HG03354 (cell line): ENCODE measurements at regions not wholly inside any gene's neighbourhood (a gene's known extent, or its start where the extent isn't known, plus 50 kb on each side); places are given as distances from the start of the nearest gene placed in this dataset.
"Not testable (repeated sequence)": the region's sequence is repeated elsewhere in the genome, so short reads cannot be mapped to it uniquely, and the experiment has no call there.

ENCODE experiments used
- ATAC-seq: cut with Tn5 transposase; IDR thresholded peaks from one replicate; pipeline ENCODE4 v1.9.1; 2021; ENCODE audit warnings: mild to moderate bottlenecking; ENCODE audit not compliant: unreplicated experiment, poor library complexity, severe bottlenecking

DNA sequence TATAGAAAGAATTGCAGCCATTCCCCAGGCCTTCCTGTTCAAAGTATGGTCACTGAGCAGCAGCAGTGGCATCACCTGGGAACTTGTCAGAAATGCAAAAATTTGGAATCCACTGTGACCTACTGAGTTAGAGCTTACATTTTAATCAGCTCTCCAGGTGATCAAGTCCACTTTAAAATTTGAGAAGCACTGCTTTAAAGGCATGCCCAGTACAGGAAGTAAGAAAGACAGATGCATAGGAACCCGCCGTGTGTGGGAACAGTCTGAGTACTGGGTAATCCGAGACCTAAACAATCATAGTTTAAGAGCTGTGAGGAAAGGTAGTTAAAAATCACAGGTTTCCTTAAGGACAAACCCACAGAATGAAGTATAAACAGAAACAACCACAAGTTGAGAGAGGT is 462.4 kb downstream of the RAB38 start:
- ATAC-seq, result no peak

DNA sequence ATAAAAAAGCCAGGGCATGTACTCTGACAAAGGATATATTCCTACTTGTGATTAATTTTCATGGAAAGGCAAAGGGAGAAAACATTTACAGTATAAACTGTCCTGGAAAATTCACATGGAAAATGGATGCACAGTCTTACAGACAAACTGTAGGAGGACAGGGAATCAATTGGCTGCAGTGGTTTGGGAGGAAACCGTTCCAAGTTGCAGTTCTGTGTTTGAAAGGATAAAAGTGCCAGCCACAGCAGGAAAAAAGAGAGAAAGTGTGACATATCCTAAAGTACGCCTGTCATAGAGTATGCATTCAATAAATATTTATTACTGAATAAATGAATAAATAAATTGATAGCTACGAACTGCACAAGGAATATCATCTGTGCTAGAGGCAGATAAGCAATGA is 462.9 kb downstream of the RAB38 start:
- no peak for ATAC-seq

DNA sequence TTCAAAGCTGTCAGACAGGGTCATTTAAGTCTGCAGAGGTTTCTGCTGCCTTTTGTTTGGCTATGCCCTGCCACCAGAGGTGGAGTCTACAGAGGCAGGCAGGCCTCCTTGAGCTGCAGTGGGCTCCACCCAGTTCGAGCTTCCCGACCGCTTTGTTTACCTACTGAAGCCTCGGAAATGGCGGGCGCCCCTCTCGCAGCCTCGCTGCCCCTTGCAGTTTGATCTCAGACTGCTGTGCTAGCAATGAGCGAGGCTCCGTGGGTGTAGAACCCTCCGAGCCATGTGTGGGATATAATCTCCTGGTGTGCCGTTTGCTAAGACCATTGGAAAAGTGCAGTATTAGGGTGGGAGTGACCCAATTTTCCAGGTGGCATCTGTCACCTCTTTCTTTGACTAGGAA is 471.7 kb downstream of the RAB38 start:
- not testable (repeated sequence) for ATAC-seq

DNA sequence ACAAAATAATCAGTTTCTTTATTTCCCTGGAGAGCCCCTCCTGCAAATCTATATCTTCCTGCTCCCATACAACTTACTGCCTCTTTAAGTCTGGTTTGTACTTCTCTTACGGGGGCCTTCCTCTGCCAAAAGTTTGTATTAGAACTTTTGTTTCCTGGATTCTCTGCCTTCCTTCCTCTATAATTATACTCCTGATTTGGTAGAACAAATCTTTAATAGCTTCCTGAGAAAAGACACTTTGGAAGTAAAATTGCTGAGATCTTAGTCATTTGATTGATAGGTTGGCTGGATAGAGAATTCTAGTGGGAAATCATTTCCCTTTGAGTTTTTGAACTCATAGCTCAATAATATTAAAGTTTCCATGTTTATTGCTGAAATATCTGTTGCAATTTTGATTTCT is 499.2 kb downstream of the RAB38 start:
- ATAC-seq, result no peak

DNA sequence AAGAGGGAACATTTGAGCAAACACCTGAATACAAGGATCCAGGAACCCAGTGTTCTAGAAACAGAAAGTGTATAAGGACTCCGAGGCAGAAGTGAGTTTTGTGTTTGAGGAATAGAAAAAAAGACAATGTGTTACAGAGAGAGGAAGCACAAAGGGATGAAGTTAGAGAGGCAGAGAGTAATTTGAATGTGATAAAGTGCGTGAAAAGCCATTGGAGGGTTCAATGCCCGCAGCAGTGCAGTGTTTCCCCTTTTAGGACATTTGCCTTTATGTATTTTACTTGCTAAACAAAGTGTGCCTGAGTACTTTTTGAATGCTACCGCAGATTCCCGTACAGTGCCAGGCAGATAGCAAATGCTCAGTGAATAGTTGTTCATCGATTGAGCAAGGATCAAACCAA is 508.5 kb downstream of the RAB38 start:
- ATAC-seq, result no peak

DNA sequence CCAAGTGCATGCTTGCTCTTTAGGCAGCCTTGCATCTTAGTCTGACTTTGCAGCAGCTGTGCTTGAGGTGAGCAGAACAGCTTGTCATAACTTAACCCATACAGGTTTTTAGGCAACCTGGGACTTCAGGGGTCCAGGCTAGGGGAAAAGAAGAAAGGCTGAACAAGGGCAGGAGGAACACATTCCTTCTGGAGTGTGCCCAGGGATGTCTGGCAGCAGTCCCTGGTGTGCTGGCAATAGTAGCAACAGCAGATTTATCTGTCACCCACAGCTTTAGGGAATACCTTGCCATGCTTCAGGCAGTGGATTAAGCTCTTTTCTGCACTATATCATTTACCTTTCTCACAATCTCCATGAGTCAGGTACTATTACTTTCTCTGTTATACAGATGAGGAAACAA is 513.0 kb downstream of the RAB38 start:
- ATAC-seq, result no peak

DNA sequence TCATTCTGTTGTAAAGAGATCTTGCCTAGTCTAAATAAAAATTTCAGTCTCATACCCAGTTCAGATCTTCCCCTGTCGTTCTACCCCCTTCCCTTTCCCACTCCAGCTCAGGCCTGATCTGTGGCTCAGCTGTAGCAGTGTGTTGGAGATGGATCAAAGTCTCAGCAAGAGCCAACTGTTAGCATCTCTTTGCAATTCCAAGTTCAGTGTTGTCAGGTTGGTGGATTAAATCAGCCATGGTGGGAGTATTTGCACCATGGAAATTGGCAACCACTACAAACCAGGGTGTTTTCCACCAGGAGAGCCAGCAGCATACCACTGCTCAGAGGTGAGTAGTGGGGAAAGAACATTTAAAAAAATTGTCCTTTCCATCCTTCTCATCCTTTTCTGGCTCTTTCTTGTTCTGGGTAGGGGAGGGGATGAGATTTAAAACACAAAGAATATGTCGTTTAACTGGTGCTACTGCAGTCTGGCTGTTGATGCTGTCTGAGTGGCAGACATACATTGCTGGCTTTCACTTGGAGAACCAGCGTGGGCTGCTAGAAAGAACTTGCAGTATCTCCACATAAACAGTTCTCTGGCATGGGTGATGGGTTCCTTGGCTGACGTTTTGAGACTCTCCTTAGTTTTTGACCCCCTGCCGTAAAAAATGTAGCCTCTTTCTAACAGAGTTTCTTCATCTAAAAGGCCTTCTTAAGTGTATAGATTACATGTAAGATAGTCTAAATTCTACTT is 514.1 kb downstream of the RAB38 start:
- ATAC-seq, result no peak

DNA sequence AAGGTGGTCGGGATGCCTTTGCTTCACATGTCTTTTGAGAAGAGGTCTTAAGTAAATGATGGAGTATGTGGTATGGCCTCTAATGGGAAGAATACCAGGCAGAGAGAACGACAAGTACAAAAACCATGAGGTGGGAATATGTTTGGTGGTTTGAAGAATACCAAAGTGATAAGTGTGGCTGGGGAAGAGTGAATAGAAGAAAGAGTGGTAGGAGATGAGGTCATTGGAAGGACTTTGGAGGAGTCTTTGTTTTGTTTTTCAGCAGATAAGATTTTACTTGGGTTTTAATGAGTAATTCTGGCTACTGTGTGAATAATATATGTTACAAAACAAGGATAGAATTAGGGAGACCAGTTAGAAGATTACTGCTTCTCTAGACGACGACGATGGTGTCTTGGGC is 515.4 kb downstream of the RAB38 start:
- no peak for ATAC-seq

DNA sequence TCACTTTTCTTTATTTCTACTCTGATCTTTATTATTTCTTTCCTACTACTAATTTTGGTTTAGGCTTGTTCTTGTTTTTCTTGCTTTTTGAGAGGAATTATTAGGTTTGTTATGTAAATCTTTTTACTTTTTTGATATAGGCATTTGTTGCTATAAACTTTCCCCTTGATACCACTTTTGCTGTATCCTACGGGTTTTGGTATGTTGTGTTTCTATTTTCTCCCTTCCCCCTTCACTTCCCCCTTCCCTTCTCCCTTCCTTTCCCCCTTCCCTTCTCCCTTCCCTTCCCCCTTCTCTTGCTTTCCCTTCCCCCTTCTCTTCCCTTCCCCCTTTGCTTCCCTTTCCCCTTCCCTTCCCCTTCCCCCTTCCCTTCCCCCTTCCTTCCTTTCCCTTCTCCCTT is 529.6 kb downstream of the RAB38 start:
- ATAC-seq, result no peak

DNA sequence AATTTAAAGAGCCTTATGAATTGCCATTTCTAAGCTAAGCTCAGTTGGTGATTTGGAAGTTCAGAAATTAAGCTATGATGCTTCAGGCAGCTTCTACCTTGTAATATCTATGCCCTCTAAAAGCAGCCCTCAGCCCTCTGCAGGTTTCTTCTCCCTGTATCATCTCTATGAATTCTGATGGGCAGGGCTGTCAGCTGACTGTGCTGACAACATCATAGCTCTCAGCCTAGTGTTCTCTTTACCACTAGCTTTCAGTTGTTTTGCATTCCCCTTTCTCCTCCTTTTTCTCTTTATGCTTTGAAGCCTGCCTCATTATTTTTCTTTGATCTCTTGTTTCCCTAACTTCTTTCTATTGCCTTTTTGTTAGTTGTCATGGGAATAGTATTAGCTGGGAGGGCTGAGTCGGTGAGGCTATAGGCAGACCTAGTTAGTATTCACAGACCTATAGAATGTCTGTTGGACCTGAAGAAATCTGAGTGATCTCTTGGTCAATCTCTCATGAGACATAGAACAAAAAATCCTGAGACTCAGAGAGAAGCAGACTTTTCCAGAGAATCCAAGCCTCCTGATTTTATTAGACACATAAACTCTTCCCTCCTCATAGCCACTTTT is 535.4 kb downstream of the RAB38 start:
- no peak for ATAC-seq

DNA sequence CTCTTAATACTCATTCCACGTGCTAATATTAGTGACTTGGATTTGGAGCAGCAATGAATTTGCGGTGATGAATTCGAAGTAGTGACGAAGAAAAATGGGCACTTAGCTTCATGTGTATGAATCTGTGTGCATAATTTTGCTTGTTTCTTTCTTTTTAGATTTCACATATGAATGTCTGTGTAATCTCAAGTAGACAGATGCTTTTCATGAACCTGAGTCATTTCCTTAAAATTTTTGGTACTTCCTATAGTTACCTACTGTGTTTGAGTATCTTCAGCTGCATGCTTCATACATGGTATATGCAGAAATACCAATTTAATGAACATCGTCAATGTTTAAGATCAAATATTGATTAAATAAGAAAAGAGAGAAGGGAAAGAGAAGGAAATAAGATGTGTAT is 540.2 kb downstream of the RAB38 start:
- ATAC-seq, result no peak

DNA sequence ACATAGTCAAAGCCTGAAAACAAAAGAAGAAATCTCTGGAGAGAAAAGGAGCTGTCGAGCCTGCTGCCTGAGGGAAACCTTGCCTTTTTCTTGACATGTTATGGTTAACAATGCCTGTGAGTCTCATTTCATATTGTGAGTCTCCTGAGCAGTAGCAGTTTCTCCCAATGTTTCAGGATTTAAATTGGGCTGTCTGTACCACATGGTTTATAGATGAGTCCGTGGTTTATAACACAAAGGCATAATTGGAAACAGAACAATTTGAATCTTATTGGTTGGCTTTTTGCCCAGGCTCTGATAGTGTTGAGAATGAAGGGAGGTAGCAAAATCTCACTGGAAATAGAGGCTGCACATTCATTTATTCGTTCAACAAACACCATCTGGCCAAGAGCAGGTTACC is 540.9 kb downstream of the RAB38 start:
- no peak for ATAC-seq

DNA sequence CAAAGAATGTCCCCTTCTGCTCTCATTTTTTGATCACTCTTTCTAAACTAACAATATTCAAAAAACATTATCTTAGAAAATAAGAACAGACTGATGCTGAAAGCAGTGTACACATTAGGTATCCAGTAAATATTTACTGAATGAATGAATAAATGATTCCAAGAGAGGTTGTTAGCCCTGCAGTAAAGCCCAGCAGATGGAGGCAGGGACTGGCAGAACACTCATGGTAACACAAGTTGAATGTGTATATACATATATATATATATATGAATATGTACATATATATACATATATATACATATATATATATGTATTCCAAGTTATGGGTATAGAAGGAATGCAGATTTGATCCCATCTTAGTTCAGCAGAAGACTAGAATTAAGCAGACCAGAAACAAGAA is 546.3 kb downstream of the RAB38 start:
- ATAC-seq, result no peak

DNA sequence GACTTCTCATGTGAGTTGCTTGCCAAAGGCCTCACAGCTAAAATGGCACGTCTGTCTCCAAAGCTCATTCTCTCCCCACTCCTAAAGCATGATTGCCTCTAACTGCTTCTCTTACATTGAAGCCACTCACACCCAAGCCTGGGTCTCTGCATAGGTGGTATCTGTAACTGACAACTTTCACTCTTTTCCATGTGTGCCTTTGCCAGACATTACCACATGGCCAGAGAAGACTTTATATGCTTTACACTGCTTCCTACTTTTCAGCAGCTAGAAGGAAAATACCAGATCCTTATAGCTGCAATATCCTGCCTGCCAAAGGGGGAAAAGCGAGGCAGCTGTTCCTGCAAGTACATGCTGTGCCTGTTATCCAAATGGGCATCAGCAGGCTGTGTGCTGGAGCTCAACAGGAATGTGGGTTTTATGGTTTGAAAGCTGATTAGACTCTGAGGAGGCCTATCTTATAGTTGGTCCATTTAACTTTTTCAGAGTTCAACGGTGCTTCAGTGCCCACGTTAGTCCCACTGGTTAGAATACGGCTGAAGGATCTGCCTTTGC is 547.1 kb downstream of the RAB38 start:
- no peak for ATAC-seq

DNA sequence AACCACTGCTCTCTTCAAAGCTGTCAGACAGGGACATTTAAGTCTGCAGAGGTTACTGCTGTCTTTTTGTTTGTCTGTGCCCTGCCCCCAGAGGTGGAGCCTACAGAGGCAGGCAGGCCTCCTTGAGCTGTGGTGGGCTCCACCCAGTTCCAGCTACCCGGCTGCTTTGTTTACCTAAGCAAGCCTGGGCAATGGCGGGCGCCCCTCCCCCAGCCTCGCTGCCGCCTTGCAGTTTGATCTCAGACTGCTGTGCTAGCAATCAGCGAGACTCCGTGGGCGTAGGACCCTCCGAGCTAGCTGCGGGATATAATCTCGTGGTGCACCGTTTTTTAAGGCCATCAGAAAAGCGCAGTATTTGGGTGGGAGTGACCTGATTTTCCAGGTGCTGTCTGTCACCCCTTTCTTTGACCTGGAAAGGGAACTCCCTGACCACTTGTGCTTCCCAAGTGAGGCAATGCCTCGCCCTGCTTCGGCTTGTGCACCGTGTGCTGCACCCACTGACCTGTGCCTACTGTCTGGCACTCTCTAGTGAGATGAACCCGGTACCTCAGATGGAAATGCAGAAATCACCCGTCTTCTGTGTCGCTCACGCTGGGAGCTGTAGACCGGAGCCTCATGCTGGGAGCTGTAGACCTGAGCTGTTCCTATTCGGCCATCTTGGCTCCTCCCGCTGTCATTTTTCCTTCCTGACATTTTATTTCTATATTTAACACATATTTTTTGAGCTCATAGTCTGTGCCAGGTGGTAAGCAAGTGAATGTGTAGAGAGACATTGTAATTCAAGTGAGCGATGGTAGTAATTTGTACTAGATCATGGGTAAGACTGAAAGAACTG is 551.5 kb downstream of the RAB38 start:
- ATAC-seq, result not testable (repeated sequence)

DNA sequence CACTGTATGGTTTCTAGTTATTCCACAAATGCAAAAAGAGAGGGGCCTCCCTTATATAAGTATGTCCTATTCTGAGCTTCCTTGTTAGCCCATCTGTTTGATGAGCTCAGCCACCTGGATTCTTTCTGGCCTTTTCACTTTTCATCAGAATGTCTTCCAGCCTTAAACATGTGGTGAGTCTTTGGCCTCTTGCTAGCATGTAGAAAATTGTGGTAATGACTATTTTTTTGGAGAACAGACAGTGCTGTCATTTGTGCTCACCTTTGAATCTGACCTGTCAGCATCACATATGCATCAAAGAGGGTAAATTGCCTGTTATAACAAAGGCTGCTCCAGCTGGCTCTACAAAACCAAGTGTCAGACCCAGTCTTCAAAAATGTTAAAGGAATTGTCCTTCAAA is 558.7 kb downstream of the RAB38 start:
- ATAC-seq, result no peak

DNA sequence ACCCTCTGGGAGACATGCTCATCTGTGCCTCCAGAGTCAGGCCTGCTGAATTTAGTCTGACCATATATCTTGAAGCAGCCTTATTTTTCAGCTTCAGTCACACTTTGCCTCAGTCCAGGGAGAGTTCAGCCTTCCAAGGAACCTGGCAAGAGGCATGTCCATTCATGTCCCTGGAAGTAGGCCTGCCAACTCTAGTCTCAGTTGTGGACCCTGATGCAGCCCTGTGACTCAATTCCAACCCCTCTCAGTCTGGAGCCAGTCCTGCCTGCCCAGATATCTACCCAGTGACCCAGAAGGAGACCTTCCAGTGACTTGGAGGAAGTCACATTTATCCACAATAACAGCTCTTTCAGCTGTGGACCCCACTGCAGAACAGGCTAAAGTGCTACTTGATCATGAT is 566.6 kb downstream of the TMEM135 start:
- ATAC-seq, result no peak

DNA sequence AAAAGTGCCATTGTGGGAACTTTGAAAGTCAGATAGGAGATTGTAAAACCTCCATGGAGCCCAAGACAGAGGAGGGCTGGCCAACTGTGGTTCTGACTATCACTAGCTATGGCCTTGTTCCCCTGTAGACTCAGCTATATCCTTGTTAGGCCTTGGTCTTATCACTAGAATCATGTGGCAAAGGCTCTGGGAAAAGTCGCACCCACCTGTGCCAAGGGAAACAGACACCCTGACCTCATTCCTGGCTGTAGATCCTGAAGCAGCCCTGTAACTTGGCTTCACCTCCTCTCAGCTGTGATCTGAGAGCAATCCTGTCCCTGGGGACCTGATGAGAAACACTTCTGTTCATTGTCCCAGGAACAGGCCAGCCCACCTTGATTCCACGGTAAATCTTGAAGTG is 566.2 kb downstream of the TMEM135 start:
- no peak for ATAC-seq

DNA sequence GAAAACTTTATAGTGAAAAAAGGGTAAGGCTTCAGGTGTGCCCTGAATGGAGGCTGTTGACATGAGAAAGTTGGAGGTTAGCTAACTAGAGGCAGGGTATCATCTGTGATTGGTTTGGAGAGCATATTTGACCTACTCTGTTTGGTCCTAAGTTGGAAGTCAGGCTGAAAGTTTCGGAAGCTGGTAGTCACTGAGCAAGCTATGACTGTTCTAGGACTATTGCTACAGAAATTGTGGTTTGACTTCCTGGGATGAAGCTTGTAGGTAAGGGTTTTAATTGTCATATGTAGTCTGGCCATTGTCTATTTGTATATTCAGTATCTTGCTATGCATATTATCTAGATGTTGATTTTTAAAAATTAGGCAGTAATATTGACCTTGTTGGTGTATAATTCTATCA is 565.0 kb downstream of the TMEM135 start:
- ATAC-seq, result no peak

DNA sequence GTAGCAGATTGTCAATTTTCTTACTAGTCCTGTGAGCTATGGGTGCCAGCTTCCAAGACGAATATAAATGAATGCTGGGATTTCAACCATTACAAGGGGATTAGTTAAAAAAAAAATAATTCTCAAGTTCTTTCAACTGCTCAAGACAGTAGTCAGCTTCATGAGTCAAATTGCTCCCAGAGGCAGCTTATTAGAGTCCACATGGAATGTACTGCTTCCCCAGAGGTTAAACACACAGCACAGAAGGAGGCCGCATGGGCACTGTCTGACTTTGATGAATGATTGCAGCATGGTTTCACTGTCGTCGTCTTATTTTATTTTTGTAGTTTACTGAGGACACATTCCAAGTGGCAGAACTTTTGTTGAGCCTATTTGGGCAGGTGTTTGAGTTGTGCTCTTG is 563.2 kb downstream of the TMEM135 start:
- no peak for ATAC-seq

DNA sequence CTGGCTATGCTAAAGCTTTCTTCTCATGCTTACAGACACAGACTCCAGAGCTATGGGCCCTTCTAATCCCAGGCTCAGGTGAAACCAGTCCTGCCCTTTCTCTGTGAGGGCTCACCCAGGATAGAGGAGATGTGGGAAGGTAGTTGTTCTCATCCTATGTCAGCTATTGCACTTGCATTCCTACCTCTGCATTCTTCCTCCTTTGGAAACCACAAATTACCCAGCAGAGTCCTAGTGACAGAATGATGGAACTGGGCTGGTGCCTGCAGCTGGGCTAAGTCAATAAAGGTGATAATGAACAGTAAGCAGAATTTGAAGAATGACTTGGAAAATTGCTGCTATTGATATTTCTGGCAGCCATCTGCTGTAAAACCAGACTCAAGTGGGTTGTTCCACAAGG is 560.0 kb downstream of the TMEM135 start:
- ATAC-seq, result no peak
